A673 (cell line): ENCODE measurements at regions not wholly inside any gene's neighbourhood (a gene's known extent, or its start where the extent isn't known, plus 50 kb on each side); places are given as distances from the start of the nearest gene placed in this dataset.
"Not testable (repeated sequence)": the region's sequence is repeated elsewhere in the genome, so short reads cannot be mapped to it uniquely, and the experiment has no call there.

Experiments used
- EZH2 ChIP-seq: fragments of 200-600 bp; sonication (generic); IDR thresholded peaks from 2 replicates; pipeline ENCODE4 v1.6.1; 2017; ENCODE audit warnings: borderline replicate concordance, low read depth, mild to moderate bottlenecking, mixed read lengths, antibody characterized with exemption, low read length; ENCODE audit not compliant: poor library complexity, severe bottlenecking
- TF ChIP-seq, protein P1 (sequence below): fragments of 300-800, 200-600 bp; sonication (generic); conservative IDR thresholded peaks from 2 replicates; pipeline ENCODE4 v1.5.1; 2017; ENCODE audit warnings: low read depth, mild to moderate bottlenecking, antibody characterized with exemption, low read length, moderate library complexity, mixed read lengths

GRCh38 chr7:55742651-55743453 is 119.7 kb downstream of the SEPTIN14 start:
- TF ChIP-seq, protein P1, sequence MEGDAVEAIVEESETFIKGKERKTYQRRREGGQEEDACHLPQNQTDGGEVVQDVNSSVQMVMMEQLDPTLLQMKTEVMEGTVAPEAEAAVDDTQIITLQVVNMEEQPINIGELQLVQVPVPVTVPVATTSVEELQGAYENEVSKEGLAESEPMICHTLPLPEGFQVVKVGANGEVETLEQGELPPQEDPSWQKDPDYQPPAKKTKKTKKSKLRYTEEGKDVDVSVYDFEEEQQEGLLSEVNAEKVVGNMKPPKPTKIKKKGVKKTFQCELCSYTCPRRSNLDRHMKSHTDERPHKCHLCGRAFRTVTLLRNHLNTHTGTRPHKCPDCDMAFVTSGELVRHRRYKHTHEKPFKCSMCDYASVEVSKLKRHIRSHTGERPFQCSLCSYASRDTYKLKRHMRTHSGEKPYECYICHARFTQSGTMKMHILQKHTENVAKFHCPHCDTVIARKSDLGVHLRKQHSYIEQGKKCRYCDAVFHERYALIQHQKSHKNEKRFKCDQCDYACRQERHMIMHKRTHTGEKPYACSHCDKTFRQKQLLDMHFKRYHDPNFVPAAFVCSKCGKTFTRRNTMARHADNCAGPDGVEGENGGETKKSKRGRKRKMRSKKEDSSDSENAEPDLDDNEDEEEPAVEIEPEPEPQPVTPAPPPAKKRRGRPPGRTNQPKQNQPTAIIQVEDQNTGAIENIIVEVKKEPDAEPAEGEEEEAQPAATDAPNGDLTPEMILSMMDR = not testable (repeated sequence)
- TF ChIP-seq EZH2 = not testable (repeated sequence)
